Ramos (cell line): ENCODE measurements at regions not wholly inside any gene's neighbourhood (a gene's known extent, or its start where the extent isn't known, plus 50 kb on each side); places are given as distances from the start of the nearest gene placed in this dataset.

Experiments
- in situ Hi-C: fragments of 300-500 bp; cut with MboI; formaldehyde crosslinking; loops from one replicate; pipeline ENCODE4 v1.14.3; 2022; ENCODE audit warnings: low sequenced_read_pairs; ENCODE audit not compliant: unreplicated experiment

- in situ Hi-C loops: no loop called here
Observed at GRCh38 chr4:3830774-3831528, 64.8 kb downstream of the ADRA2C start.

- in situ Hi-C loops: no loop called here
Observed at GRCh38 chr4:3831529-3832150, 65.5 kb downstream of the ADRA2C start.

- in situ Hi-C loops: no loop called here
Observed at GRCh38 chr4:3832536-3833220, 66.5 kb downstream of the ADRA2C start.

- in situ Hi-C loops: no loop called here
Observed at GRCh38 chr4:3833326-3833989, 67.3 kb downstream of the ADRA2C start.

- in situ Hi-C loops: no loop called here
Observed at GRCh38 chr4:3834186-3834662, 68.0 kb downstream of the ADRA2C start.

GRCh38 chr4:3834663-3835521 is 68.7 kb downstream of the ADRA2C start:
- in situ Hi-C loops: no loop called here

- in situ Hi-C loops: no loop called here
Observed at GRCh38 chr4:3835527-3836405, 69.6 kb downstream of the ADRA2C start.

- in situ Hi-C loops: no loop called here
Observed at GRCh38 chr4:3836406-3836755, 70.2 kb downstream of the ADRA2C start.

- in situ Hi-C loops: no loop called here
Observed at GRCh38 chr4:3836756-3837601, 70.8 kb downstream of the ADRA2C start.

GRCh38 chr4:3838437-3839380 is 72.5 kb downstream of the ADRA2C start:
- in situ Hi-C loops: no loop called here

- in situ Hi-C loops: no loop called here
Observed at GRCh38 chr4:3845094-3845743, 79.0 kb downstream of the ADRA2C start.

GRCh38 chr4:3845744-3846429 is 79.7 kb downstream of the ADRA2C start:
- in situ Hi-C loops: no loop called here

GRCh38 chr4:3847211-3847940 is 81.2 kb downstream of the ADRA2C start:
- in situ Hi-C loops: no loop called here

- in situ Hi-C loops: no loop called here
Observed at GRCh38 chr4:3848323-3848722, 82.1 kb downstream of the ADRA2C start.

GRCh38 chr4:3849140-3849539 is 83.0 kb downstream of the ADRA2C start:
- in situ Hi-C loops: no loop called here
